ENCODE measurements at regions not wholly inside any gene's neighbourhood (a gene's known extent, or its start where the extent isn't known, plus 50 kb on each side); places are given as distances from the start of the nearest gene placed in this dataset.
"Not testable (repeated sequence)": the region's sequence is repeated elsewhere in the genome, so short reads cannot be mapped to it uniquely, and the experiment has no call there.

DNA sequence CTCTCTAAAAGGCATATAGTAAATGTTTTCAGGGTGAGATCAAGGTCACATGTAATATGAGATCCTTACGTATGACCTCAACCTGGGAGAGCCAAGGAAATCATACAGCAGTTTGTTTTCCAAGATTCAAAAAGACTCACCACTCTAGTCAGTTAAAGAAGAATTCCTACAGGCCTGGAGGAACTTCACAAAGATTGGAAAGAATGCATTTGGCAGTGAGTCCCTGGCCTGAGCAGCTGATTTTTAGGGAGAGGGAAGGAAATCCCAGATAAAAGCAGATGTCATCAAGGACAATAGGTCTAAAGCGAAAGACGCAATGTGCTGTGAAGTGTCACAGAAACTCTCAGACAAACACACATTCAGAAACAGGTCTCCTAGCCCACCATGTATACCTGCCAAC lies 424.0 kb upstream of the ZNF462 start:
- DNase-seq (ENCODE audit: low read depth), result no peak

DNA sequence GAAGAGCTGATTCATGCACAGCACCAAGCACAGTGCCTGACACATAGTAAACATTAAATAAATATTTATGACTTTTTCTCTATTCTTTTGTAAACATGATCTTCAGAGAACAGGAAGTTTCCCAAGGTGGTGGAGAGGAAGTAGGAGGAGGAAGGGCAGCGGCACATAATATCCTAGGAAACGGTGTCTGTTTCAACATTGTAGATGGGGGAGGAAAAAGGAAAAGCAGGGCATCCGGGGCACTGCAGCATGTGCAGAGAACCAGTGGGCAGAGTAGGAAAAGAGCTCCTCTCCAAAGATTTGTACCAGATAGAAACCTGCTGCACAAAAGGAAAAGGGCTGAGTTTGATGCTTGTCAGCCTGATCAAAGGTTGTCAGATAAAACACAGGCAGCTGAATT lies 421.7 kb upstream of the ZNF462 start:
- DNase-seq (ENCODE audit: low read depth), result no peak

- no peak for DNase-seq (ENCODE audit: low read depth)
Measured at GRCh38 chr9:106443520-106443919, 419.4 kb upstream of the ZNF462 start.

DNA sequence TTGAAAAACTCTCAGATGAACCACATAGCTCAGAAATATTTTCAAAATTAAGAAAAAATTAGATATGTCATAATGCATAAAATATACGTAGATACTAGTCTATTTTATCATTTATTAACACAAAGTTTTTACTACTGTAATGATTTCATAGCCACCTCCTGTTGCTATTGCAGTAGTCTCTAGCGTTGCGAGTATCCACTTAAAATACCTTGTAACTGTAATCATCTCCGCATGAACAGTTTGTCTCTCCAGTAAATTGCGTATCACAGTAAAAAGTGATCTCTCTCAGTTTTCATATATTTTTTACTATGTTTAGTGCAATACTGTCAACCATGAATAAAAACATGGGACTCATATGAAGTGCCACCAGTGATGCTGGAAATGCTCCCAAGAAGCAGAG lies 417.9 kb upstream of the ZNF462 start:
- DNase-seq (ENCODE audit: low read depth), result no peak

DNA sequence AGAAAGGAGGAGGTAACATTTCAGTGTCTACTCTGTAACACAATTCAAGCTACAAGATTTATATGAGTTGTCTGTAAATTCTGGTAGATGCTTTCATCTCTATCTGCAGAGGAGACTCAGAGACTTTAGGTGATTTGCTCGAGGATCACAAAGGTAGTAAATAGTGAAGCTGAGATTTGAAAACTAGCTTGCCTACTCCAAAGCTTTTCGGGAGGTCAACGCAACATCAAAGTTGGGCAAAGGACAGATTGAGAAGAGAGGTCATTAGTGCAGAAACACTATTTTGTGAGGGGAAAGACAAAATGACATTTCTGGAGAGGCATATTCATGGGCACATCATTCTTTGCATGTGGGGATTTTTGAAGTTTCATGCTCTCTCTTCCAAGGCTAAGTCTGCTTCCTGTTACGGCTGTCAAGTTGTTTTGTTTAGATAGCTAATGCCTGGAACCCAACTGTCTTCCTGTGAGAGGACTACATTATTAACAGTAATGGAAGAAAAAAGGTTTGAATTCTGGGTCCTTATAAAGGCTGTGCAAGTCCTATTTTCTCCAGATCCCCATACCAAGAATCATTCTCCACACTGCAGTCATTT lies 413.5 kb upstream of the ZNF462 start:
- DNase-seq (ENCODE audit: low read depth), result no peak

GRCh38 chr9:106450549-106450948 lies 412.4 kb upstream of the ZNF462 start:
- DNase-seq (ENCODE audit: low read depth), result no peak

GRCh38 chr9:106451223-106451622 lies 411.7 kb upstream of the ZNF462 start:
- DNase-seq (ENCODE audit: low read depth), result no peak

DNA sequence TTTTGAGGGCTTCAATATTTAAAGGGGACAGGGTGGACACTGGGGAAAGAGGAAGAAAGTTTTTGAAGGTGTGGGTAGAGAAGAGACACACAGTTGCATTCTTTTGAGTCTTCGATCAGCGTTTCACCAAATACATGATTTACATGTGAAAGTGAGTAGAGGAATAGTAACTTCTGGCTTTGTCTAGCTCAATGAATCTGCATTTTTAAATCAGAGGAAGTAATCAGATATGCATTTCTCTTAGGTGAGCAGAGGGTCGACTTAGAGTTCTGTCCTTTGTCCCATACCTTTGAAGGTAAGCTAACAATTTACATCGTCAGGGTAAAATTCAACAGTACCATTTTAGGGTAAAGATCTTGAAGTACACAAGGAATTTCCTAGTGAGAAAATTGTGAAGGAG lies 406.4 kb upstream of the ZNF462 start:
- no peak for DNase-seq (ENCODE audit: low read depth)

DNA sequence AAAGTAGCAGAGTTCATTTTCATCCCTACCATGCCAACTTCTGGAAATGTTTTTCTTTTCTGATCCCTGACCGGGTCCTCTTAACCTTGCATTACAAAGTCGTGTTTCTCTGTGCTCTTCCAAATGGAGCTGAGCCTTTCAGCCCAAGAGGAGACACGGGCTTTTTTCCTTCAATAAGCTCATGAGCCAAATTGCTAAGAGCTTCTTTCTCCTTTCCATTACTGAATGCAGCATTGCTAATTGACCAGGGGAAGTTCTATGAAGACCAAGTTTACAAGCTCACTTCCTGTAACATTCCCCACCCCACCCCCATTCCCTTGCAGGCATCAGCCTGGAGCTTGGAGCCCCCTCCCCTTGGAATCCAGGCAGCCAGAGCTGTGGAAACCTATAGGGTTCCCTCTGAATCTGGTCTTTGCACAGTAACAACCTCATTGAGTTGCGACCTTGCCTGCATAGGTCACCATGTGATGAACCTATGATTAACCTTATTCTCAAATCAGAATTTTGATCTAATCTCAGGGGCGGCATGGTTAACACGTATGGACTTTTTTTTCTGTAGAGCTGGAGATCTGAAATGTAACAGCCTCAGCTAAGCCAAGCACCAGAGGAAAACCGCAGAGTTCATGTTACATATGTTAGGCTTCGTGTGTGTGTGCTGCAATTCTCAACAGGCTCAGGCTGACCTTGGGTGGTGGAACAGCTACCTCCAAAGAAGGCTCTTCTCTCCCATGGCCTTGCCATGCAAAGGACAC lies 395.7 kb upstream of the ZNF462 start:
- no peak for DNase-seq (ENCODE audit: low read depth)

DNA sequence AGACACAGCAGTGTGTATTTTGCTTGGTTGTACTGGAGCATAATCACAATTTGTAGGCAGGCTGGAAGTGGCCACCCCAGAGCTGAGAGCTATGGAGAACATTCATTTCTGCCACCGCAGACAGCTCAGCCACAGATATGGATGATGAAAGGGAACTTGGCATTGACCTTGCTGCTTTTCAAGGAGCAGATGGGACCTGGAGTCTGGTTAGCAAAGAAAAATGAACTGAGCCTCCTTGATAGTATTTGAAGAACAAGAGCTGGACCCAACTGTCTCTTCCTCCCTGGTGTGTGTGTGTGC lies 395.2 kb upstream of the ZNF462 start:
- no peak for DNase-seq (ENCODE audit: low read depth)

DNA sequence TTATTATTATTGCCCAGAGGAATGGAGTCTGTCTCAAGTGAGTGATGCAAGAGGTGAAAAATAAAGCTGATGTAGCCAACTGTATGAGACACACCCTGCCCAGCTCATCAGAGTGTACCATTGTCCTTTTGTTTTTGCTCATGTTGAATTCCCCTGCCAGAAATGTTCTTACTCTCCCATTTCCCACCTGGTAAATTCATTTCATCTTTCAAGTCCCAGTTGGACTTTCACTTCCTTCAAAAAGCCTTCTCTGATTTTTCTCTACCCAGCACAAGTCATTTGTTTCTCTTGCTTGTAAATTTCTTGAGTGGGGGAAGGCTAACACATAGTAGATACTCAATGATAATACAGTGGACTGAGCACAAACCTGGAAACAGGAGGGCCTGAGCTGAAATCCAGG lies 394.5 kb upstream of the ZNF462 start:
- no peak for DNase-seq (ENCODE audit: low read depth)

DNA sequence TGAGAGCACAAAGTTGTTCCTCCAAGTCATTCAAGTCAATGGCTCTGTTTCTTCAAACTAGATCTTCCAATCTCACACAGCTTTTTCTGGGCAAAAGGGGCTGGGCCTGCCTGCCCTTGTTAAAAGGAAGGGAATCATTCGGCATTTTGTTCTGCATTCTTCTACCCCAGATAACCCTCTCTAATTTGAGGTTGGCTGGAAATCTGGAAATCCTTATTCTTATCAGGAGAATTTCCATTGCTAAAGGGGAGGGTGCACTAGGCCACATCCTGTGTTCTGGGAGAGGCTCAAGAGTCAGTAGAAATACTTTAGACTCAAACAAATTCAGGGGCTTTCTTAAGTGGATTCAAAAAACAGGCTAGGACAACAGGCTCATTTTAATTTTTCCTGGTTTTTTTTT lies 384.7 kb upstream of the ZNF462 start:
- no peak for DNase-seq (ENCODE audit: low read depth)

DNA sequence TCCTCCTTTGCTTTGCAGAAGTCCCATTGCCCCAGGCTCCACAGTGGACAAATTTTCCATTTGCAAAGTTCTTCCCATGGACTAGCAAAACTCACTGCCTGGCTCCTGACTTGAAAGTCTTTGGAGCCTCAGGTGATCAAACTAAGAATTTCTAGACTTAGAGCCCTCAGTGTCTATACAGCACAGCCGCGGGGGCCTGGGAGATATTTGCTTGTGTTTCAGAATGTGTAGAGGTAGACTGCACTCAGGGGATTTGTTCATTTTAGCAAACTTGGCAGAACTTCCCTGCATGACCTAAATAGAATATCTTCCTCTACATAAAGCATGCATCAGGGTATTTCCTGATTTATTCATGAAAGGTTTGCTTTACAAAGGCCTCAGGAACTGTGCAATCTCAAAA lies 384.2 kb upstream of the ZNF462 start:
- DNase-seq (ENCODE audit: low read depth), result no peak

DNA sequence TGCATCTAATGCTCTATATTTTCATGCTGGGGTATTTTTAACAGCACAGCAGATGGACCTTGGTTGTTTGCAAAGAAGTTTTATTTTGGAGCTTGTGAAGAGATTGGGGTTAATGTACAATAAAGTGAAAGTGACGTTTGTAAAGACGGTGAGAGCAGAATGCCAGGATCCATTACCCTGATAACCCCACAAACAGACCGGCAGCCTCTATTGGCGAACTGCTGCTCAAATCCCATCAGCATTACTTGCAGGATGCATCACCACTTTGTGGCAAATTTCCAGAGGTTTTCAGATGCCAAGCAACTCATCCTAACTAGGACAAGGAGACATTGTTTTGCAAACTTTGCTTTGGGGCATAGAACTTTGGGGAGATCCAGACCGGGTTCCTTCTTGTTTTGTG lies 383.3 kb upstream of the ZNF462 start:
- no peak for DNase-seq (ENCODE audit: low read depth)

DNA sequence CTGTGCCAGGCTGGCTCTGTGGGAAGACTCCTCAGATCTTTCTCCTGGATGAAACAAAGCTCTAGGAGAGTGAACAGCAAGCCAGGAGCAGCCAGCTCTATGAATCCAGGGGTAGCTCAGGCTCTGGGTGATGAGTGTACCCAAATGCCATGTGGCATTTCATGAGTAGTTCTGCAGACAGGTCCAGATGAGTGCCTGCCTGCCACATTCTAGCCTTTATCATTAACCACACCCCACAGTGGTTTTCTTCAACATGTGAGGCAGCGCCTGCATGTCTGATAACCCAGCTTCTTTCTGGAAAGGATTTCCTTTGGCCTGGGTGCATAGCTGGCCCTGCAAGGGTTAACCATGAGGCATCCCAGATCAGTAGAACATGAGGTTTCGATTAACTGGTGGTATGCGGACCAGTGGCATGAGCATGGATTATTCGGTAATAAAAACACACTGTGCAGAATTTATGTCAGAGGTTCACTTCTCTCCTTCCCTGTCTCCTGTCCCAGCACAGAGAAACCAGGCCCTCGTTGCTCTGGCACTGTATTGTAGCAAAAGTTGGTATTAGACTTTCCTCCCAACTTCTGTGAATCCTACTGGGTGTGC lies 381.9 kb upstream of the ZNF462 start:
- no peak for DNase-seq (ENCODE audit: low read depth)

DNA sequence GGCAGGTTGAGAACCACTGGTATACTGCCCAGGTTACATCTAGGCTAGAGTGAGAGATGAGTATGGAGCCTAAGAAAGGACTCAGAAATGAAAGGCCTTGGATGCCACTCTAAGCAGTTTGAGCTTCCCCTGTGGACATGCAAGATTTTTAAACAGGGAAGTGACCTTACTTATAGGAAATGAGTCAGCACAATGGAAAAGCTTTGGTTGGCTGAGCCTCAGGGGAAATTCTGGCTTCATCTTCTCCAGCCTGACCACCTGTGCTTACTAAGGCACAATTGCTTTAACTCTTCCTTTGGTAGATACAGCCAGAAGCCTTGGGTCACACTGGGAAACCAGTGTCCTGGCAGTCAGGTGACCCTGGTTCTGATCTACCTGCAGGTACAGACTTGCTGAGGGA lies 380.2 kb upstream of the ZNF462 start:
- DNase-seq (ENCODE audit: low read depth), result no peak

- DNase-seq (ENCODE audit: low read depth), result no peak
Measured at GRCh38 chr9:106486685-106487084, 376.3 kb upstream of the ZNF462 start.

DNA sequence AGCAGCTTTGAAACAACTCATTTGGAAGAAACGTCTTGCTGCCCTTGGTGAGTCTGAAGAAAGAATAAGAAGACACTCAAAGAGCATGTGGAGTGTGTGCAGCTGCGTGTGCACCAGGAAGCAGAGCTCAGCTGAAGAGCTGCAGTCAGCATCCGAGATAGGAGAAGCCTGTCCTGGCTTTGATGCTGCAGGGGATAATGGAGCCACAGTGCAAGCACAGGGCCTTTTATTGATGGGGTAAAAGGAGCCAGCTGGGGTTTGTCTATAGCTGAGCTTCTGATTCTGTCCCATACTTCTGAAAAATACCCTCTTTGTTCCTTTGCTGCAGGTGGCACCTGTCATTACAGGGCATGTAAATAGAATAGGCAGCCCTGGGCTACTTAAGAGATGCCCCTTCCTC lies 375.7 kb upstream of the ZNF462 start:
- DNase-seq (ENCODE audit: low read depth), result no peak

DNA sequence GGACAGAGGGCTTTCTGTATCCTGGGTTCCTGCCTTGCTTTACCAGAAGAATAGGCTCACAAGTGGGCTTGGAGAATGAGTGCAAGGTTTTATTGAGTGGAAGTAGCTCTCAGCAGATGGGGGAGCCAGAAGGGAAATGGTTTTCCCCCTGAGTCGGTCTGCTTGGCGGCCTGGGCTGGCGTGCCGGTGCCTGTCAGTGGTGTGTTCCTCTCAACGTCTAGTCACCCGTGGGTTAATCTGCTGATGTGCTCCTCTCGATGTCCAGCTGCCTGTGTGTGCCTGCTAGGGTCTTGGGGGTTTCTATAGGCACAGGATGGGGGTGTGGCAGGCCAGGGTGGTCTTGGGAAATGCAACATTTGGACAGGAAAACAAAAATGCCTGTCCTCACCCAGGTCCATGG lies 370.8 kb upstream of the ZNF462 start:
- not testable (repeated sequence) for DNase-seq (ENCODE audit: low read depth)

DNA sequence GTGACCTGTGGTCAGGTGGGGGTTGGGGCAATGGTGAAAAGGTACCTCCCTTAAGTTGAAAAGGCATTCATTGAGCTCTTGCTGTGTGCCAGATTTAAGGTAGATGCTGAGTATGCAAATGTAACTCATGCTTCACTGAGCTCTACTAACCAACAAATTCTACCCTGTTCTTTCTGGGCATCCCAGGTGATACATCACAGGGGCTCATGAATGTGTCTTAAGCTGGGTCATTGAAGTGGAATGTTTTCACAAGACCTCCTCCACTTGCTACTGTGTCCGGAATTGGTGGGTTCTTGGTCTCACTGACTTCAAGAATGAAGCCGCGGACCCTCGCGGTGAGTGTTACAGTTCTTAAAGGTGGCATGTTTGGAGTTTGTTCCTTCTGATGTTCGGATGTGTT lies 362.8 kb upstream of the ZNF462 start:
- no peak for DNase-seq (ENCODE audit: low read depth)

DNA sequence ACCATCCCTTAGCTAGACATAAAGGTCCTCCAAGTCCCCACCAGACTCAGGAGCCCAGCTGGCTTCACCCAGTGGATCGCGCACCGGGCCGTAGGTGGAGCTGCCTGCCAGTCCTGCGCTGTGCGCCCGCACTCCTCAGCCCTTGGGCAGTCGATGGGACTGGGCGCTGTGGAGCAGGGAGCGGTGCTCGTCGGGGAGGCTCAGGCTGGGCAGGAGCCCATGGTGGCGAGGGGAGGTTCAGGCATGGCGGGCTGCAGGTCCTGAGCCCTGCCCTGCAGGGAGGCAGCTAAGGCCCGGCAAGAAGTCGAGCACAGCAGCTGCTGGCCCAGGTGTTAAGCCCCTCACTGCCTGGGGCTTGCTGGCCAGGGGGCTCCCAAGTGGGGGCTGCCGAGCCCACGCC lies 361.8 kb upstream of the ZNF462 start:
- DNase-seq (ENCODE audit: low read depth), result not testable (repeated sequence)

- DNase-seq (ENCODE audit: low read depth), result no peak
Measured at GRCh38 chr9:106502930-106503329, 360.0 kb upstream of the ZNF462 start.

GRCh38 chr9:106503759-106504158 lies 359.2 kb upstream of the ZNF462 start:
- no peak for DNase-seq (ENCODE audit: low read depth)

DNA sequence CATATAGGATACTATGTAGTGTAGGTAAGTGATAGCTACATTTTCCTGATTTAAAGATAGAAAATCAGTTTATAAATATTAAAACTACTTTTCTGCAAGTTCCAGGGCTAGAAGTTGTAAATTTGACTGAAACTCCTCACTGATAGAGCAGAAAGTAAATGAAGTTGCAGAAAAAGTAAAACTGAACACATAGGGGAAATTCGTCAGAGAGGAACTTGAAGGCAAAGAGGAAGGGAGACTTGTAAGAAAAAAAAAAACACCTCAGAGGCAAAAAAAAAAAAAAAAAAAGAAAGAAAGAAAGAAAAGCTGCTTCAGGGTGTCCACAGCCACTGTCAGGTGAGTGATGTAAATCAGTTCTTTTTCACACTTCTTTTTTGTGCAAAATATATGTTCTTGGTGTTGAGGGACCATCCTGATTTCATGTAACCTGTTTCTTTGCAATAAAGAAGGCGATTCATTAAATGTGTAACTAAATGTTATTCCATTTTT lies 336.2 kb upstream of the ZNF462 start:
- DNase-seq (ENCODE audit: low read depth), result no peak
